ENCODE measurements at regions not wholly inside any gene's neighbourhood (a gene's known extent, or its start where the extent isn't known, plus 50 kb on each side); places are given as distances from the start of the nearest gene placed in this dataset.

DNA sequence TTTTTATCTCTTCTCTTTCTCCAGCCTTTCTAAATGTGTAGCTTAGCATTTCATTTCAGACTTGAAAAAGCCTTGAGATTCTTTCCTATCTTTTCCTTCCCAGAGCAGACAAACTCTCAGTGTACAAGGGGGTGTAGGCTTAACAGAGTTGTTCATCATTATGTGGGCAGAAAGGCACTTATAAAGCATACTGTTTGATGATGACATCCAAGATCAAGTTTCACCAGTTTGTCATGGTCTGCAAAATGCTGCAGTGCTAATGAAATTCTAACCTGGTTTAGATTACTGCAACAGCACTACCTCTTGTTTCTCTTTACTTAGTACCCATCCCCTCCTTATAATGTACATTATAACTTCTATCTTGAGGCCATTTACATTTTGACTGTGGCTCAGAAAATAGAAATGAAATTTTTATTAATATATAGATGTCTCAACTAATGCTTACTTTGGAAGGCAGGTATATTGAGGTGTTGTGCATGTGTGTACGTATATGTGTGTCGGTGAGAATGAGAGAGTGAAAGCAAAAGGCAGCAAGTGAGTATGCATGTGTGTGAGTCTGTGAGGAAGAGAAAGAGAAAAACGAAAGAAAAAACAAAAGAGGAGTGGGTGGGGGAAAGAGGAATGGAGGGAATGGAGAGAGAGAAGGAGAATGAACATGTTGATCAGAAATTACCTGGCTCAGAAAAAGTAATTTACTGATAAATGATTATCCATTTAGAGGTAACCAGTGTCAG lies 1043.6 kb downstream of the TUSC7 start:
- TF ChIP-seq GATA2 (IDR thresholded peaks at IDR 0.05; ENCODE audit: low read depth, low read length) = no peak
- no peak for TF ChIP-seq GATA3 (IDR thresholded peaks at IDR 0.05; ENCODE audit: low read depth, low read length)
